ENCODE measurements at regions not wholly inside any gene's neighbourhood (a gene's known extent, or its start where the extent isn't known, plus 50 kb on each side); places are given as distances from the start of the nearest gene placed in this dataset.
"Not testable (repeated sequence)": the region's sequence is repeated elsewhere in the genome, so short reads cannot be mapped to it uniquely, and the experiment has no call there.

- H3K4me3 ChIP-seq (ENCODE audit: low read depth, low read length): no peak overlapping the region
- no peak overlapping the region for H3K27ac ChIP-seq (ENCODE audit: extremely low read depth, low read depth, low read length)
- ChIA-PET CTCF (no interaction called here), POLR2A (no interaction called here)
- no peaks in the 10 kb centered on the region for H3K9me3 ChIP-seq (ENCODE audit: control insufficient read depth, insufficient read depth, low read depth, low read length)
- no peaks in the 10 kb centered on the region for H3K36me3 ChIP-seq (ENCODE audit: control insufficient read depth in 2 of 2, insufficient read depth in 1 of 2, low read length in 2 of 2)
- H3K4me1 ChIP-seq (ENCODE audit: control insufficient read depth, insufficient read depth, low read length): no peaks in the 10 kb centered on the region
- TF ChIP-seq ZNF600 (tag by site-specific recombination; IDR thresholded peaks at IDR 0.05): no peak
Observed at GRCh38 chr18:34399892-34400291, 175.2 kb upstream of the NOL4 start.

- TF ChIP-seq ZNF677 (tag by site-specific recombination; IDR thresholded peaks at IDR 0.05): no peak
- TF ChIP-seq ZNF175 (tag by site-specific recombination; IDR thresholded peaks at IDR 0.05): no peak
- TF ChIP-seq, protein P1, sequence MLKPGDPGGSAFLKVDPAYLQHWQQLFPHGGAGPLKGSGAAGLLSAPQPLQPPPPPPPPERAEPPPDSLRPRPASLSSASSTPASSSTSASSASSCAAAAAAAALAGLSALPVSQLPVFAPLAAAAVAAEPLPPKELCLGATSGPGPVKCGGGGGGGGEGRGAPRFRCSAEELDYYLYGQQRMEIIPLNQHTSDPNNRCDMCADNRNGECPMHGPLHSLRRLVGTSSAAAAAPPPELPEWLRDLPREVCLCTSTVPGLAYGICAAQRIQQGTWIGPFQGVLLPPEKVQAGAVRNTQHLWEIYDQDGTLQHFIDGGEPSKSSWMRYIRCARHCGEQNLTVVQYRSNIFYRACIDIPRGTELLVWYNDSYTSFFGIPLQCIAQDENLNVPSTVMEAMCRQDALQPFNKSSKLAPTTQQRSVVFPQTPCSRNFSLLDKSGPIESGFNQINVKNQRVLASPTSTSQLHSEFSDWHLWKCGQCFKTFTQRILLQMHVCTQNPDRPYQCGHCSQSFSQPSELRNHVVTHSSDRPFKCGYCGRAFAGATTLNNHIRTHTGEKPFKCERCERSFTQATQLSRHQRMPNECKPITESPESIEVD (tag by site-specific recombination; IDR thresholded peaks at IDR 0.05): no peak
- TF ChIP-seq, protein P2, sequence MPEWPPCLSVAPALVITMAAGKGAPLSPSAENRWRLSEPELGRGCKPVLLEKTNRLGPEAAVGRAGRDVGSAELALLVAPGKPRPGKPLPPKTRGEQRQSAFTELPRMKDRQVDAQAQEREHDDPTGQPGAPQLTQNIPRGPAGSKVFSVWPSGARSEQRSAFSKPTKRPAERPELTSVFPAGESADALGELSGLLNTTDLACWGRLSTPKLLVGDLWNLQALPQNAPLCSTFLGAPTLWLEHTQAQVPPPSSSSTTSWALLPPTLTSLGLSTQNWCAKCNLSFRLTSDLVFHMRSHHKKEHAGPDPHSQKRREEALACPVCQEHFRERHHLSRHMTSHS (tag by site-specific recombination; IDR thresholded peaks at IDR 0.05): no peak
- no peak for TF ChIP-seq ZNF623 (tag by site-specific recombination; IDR thresholded peaks at IDR 0.05)
- TF ChIP-seq ZFP41 (tag by site-specific recombination; IDR thresholded peaks at IDR 0.05; ENCODE audit: borderline replicate concordance): no peak
- Histone ChIP-seq H3K9me3 (ENCODE audit: control insufficient read depth, insufficient read depth, low read depth, low read length) (no peaks in the 10 kb centered on the region), H3K27ac (ENCODE audit: extremely low read depth, low read depth, low read length) (no peak overlapping the region), H3K4me3 (ENCODE audit: low read depth, low read length) (no peak overlapping the region), H3K4me1 (ENCODE audit: control insufficient read depth, insufficient read depth, low read length) (no peaks in the 10 kb centered on the region), H3K36me3 (ENCODE audit: control insufficient read depth in 2 of 2, insufficient read depth in 1 of 2, low read length in 2 of 2) (no peaks in the 10 kb centered on the region)
- ChIA-PET POLR2A (no interaction called here), CTCF (no interaction called here)
Observed at GRCh38 chr18:34400834-34401233, 176.1 kb upstream of the NOL4 start.

DNA sequence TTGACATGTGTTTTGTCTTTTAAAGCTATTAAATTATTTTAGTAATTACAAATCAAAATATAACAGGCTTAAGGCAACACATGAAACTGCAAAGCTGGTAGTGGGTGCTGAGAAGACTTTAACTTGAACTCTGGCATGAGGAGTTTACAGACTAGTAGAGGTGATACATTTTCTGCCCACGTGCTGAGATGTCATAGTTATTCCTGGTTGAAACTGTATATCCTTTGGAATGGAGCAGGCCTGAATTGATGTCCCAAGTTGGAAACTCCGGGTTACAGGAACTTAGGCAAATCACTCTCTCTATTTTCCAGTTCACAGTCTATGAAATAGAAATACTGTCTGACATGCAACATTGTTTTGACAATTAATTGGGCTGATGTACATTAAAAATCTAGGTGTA lies 177.1 kb upstream of the NOL4 start:
- Histone ChIP-seq H3K27ac (ENCODE audit: extremely low read depth, low read depth, low read length) (no peak overlapping the region), H3K36me3 (ENCODE audit: control insufficient read depth in 2 of 2, insufficient read depth in 1 of 2, low read length in 2 of 2) (no peaks in the 10 kb centered on the region), H3K4me1 (ENCODE audit: control insufficient read depth, insufficient read depth, low read length) (no peaks in the 10 kb centered on the region), H3K4me3 (ENCODE audit: low read depth, low read length) (no peak overlapping the region), H3K9me3 (ENCODE audit: control insufficient read depth, insufficient read depth, low read depth, low read length) (no peaks in the 10 kb centered on the region)
- no peak for TF ChIP-seq MEIS1 (CRISPR knock-in tag; IDR thresholded peaks at IDR 0.05; ENCODE audit: borderline replicate concordance)
- POLR2A ChIA-PET: no interaction called here
- CTCF ChIA-PET: no interaction called here

DNA sequence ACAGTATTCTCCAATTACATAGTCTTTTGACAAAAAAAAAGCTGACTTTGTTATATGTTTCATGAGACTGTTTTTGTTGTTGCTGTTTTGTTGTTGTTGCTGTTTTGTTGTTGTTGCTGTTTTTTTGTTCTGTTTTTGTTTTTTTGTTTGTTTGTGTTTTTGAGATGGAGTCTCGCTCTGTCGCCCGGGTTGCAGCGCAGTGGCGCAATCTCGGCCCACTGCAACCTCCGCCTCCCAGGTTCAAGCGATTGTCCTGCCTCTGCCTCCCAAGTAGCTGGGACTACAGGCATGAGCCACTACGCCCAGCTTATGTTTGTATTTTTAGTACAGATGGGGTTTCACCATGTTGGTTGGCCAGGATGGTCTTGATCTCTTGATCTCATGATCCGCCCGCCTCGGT lies 182.8 kb upstream of the NOL4 start:
- H3K27ac ChIP-seq (ENCODE audit: extremely low read depth, low read depth, low read length); H3K4me3 ChIP-seq (ENCODE audit: low read depth, low read length); H3K9me3 ChIP-seq (ENCODE audit: control insufficient read depth, insufficient read depth, low read depth, low read length); CTCF ChIA-PET; H3K36me3 ChIP-seq (ENCODE audit: control insufficient read depth in 2 of 2, insufficient read depth in 1 of 2, low read length in 2 of 2); POLR2A ChIA-PET; H3K4me1 ChIP-seq (ENCODE audit: control insufficient read depth, insufficient read depth, low read length): not testable (repeated sequence)

GRCh38 chr18:34411952-34412351 lies 187.2 kb upstream of the NOL4 start:
- H3K27ac ChIP-seq (ENCODE audit: extremely low read depth, low read depth, low read length): no peak overlapping the region
- ChIA-PET CTCF (no interaction called here), POLR2A (no interaction called here)
- no peak for TF ChIP-seq ZNF76 (tag by site-specific recombination; IDR thresholded peaks at IDR 0.05; ENCODE audit: borderline replicate concordance, low read depth)
- TF ChIP-seq ZNF362 (tag by site-specific recombination; IDR thresholded peaks at IDR 0.05): no peak
- TF ChIP-seq TCF7L2 (IDR thresholded peaks at IDR 0.05; ENCODE audit: borderline replicate concordance, low read depth, low read length): peak; percentile 87
- TF ChIP-seq TRIM28 (IDR thresholded peaks at IDR 0.05; ENCODE audit: borderline replicate concordance, low read length): 0 out of 2 replicates have a peak, but pooled peaks have one; percentile 72
- peak; percentile 37; the same call in 1 of the 2 replicates for TF ChIP-seq ZNF664 (tag by site-specific recombination; IDR thresholded peaks at IDR 0.05)
- no peak for TF ChIP-seq ZNF350 (tag by site-specific recombination; IDR thresholded peaks at IDR 0.05)
- TF ChIP-seq, protein P1 (tag by site-specific recombination; IDR thresholded peaks at IDR 0.05): peak; percentile 40
- TF ChIP-seq ZNF132 (tag by site-specific recombination; IDR thresholded peaks at IDR 0.05; ENCODE audit: borderline replicate concordance): no peak
- no peak for TF ChIP-seq ZNF174 (tag by site-specific recombination; IDR thresholded peaks at IDR 0.05)
- no peaks in the 10 kb centered on the region for H3K36me3 ChIP-seq (ENCODE audit: control insufficient read depth in 2 of 2, insufficient read depth in 1 of 2, low read length in 2 of 2)
- no peak overlapping the region for H3K4me3 ChIP-seq (ENCODE audit: low read depth, low read length)
- H3K9me3 ChIP-seq (ENCODE audit: control insufficient read depth, insufficient read depth, low read depth, low read length): no peaks in the 10 kb centered on the region
- peaks cover 6% of the 10 kb centered on the region; the same call in 1 of the 2 replicates for H3K4me1 ChIP-seq (ENCODE audit: control insufficient read depth, insufficient read depth, low read length)

Measured in HEK293 (cell line).